ENCODE measurements at regions not wholly inside any gene's neighbourhood (a gene's known extent, or its start where the extent isn't known, plus 50 kb on each side); places are given as distances from the start of the nearest gene placed in this dataset.

- no peak for DNase-seq
Measured at GRCh38 chr5:74073257-74073656, 447.3 kb downstream of the ARHGEF28 start.

- no peak for DNase-seq
Measured at GRCh38 chr5:74072646-74073045, 446.6 kb downstream of the ARHGEF28 start.

- no peak for DNase-seq
Measured at GRCh38 chr5:74070766-74071165, 444.8 kb downstream of the ARHGEF28 start.

DNA sequence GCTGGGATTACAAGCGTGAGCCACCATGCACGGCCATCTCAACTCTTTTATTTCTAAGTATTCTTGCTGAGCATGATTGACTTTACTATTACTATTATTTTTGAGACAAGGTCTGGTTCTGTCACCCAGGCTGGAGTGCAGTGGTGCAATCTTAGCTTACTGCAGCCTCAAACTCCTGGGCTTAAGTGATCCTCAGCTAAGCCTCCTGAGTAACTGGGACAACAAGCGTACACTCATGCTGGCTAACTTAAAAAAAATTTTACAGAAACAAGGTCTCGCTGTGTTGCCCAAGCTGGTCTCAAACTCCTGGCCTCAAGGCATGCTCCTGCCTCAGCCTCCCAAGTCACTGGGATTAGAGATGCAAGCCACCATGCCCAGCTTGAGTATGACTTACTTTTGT, 443.7 kb downstream of the ARHGEF28 start:
- no peak for DNase-seq

DNA sequence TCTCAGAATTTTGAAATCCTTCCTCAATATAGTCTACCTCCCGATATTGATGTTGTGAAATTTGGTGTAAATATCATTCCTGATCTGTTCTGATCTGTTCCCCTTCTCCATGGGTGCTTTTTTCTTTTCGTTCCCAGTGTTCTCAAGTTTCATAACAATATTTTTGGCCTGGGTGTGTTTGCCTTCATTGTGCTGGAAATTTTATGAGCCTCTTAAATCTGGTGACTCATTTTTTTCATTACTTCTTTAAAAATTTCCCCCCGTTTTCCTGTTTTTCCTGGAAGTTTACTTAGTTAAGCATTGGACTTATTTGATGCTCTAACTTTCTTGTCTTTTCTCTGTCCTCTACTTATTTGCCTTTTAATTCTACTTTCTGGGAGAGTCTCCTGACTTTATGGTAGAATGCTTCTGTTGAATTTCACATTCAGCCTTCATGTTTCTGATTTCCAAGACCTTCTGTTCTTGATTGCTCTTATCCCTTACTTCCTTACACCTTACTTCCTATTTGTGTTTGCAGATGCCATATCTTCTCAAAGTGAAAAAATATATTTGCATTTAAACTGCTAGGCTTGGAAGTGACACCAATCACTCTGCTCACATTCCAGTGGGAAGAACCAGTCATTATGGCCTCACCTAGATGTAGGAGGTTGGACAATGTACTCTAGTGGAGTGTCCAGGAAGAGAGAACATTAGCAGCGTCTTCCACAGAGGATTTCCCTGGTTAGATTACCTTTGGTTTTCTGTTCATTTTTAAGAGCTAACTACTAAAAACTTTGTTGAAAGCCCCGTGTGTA, 441.9 kb downstream of the ARHGEF28 start:
- DNase-seq: no peak

DNA sequence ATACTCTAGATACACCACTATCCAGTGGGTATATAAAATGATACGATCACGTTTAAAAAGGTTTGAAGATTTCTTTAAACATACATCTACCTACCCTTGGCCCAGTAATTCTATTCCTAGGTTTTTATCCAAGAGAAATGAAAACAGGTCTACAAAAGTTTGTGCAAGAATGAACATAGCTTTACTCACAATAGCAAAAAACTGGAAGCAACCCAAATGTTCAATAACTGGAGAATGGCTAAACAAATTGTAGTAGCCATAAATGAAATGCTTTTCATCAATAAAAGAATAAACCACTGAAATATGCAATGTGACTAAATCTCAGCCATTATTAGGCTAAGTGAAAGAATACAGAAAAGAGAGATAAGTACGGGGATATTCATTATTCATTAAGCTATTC, 438.9 kb downstream of the ARHGEF28 start:
- DNase-seq: no peak

- DNase-seq: no peak
Measured at GRCh38 chr5:74064225-74064624, 438.2 kb downstream of the ARHGEF28 start.

DNA sequence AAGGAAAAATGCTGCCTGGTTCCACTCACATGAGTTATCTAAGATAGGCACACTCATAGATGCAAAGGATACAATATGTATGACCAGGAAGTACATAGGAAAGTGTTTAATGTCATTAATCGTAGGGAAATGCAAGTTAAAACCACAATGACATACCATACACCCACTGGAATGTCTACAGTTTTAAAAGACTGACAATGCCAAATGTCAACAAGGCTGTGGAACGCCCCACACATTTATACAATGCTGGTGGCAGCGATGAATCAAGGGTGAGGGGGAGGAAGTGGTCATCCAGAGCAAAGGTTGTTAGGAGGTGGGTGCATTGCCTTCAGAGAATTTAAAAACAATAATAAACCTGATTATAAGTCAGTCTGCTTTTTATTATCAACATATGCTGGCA, 437.8 kb downstream of the ARHGEF28 start:
- no peak for DNase-seq

DNA sequence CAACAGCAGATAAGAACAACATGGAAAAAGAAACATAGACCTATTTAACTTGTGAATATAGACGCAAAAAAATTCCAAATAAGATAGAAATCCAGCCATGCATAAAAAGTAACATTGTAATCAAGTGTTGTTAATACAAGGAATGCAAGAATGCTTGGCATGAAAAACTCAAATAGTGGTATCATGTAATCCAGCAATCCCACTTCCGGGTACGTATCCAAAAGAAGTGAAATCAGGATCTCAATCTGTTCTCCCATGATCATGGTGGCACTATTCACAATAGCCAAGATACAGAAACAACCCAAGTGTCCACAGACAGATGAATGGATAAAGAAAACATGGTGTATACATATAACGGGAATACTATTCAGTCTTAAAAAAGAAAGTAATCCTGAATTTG, 437.4 kb downstream of the ARHGEF28 start:
- no peak for DNase-seq

GRCh38 chr5:74061292-74061691, 435.3 kb downstream of the ARHGEF28 start:
- DNase-seq: no peak

DNA sequence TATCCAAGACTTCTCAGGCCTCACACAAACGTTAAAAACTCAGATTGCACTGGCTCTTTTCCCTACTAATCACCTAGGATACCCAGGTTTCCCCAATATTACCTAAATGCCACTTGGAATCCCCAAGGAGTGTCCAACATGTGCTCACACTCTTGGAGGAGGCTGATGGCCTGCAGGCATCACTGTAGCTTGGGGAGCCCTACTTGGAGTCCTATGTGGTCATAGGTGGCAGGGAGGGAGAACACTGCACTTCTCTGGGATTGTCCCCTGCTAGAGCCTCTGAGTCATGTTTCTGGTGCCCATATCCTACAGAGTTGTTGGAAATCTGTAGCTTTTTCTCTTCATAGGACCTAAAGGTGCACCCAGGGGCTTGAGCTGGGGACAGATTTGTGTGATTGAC, 433.7 kb downstream of the ARHGEF28 start:
- no peak for DNase-seq

GRCh38 chr5:74056789-74057164, 430.8 kb downstream of the ARHGEF28 start:
- DNase-seq: no peak

- DNase-seq: no peak
Measured at GRCh38 chr5:74056107-74056788, 430.3 kb downstream of the ARHGEF28 start.

DNA sequence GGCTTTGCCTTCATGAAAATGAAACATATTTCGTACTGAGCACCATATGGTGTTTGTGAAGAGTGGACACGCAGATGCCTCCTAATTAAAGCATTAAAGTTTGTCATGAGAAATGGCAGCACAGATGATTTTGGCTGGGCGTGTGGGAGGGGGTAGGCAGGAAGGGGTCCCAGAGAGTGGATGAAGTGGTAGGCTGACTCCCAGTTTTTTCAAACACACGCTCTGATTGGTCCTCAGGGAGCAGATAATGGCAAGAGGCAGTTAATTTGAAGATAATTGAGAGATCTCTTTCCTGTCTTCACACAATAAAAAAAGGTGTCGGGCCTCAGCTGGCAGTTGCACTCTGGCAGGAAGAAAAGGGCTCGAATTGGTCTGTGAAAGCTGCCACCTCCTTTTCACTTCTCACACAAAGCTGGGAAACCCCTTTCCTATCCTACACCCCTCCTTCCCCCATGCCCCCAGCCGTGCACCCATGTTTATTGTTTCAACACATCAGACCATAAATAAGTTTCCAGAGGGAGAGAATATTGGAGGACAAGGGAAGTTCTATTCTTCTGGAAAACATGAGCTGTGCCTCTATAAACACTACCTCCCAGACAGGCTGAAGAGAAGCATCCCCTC, 429.6 kb downstream of the ARHGEF28 start:
- no peak for DNase-seq

GRCh38 chr5:74054641-74055421, 428.8 kb downstream of the ARHGEF28 start:
- DNase-seq: no peak

DNA sequence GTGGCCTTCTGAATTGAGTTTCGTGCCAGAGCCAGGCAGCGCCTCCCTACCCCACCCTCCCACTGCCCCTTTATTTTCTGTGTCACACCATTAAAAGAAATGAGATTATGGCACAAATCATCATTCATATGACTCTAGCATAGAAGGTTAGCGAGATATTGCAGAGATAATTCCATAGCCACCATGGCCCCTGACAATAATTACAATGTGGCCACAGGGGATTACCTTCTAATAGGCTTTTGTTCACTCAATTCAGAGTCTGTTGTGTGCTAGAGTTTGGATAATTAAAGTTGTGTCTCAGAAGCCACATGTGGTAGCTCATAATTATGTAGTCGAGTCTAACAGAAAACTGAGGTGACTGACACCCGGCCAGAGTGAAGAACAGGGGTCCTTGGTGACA, 428.1 kb downstream of the ARHGEF28 start:
- no peak for DNase-seq

DNA sequence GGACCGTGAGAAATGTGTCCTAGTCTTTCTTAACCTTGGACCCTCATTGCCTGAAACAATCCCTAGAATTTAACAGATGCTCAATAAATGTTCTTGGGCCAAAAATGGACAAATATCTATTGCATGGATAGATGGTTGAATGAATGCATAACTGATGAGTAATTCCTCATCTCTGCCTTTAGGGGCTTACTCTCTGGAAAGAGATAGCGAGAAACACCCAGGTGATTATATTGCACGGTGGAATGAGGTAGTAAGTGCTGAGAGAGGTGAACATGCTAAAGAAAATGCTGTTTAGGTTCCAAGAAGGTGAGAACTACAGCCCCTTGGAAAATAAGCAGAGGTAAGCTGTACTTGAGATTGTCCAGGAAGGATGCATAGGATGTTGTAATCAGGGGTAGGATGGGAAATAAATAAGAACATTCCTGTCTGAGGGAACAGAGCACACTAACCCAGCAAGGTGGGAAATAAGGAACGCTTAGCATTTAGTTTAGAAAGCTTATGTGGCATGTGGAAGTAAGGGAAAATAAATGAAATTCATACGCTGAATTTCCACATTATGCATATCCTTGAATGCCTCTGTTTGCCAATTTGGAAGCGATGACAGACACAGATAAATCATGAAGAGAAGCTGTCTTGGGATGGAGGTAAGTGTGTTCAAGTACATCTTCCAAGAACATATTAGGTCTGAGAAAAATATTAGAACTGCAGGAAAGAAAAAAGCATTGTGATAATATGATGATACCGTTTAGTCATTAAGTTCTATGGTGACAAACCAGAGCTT, 426.6 kb downstream of the ARHGEF28 start:
- DNase-seq: no peak

DNA sequence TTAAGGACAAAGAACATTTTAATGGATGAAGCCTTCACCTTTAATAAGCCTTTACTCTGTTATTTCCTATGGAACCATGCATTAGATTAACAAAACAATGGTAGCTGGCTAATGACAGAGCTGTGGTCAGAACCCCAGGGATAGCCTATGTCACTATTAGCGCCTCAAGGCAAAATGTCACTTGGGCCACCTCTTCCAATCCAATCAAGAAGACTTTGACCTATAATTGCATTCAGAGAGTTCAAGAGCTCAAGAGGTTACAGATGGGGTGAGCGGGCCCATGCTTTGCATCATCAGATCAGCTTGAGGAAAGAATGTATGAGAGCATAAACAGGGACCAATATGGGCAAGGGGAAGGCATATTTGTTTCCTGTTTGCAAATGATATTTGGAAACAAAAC, 425.1 kb downstream of the ARHGEF28 start:
- no peak for DNase-seq

DNA sequence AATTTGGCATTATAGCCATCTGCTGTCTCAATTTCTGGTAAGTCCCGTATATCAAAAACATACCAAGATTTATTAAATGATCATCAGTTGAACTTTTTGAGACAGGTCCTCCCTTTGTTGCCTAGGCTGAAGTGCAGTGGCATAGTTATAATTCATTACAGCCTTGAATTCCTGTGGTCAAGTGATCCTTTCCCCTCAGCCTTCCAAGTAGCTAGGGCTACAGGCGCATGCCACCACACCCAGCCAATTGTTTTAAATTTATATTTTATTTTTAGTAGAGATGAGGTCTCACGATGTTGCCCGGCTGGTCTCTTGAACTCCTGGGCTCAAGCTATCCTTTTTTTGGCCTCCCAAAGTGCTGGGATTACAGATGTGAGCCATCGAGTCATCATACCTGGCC, 418.9 kb downstream of the ARHGEF28 start:
- no peak for DNase-seq

- no peak for DNase-seq
Measured at GRCh38 chr5:74042959-74043358, 417.0 kb downstream of the ARHGEF28 start.

- no peak for DNase-seq
Measured at GRCh38 chr5:74042559-74042958, 416.6 kb downstream of the ARHGEF28 start.

DNA sequence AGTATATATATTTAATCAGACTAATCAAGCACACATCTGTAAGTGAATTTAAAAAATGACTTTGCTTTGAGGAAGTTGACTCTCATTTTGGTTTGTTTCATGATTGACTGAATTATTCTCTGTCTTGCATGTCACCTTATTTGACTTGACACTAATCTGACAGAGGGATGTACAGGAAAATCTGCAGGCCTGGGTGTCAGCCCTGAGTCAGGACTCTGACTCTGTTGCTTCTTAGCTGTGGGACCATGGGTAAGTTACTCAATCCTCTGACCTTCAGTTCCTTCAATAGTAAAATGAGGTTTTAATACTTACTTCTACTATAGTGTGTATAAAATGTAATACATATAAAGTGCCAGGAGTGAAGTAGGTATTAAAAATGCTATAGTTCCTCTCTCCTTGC, 415.9 kb downstream of the ARHGEF28 start:
- no peak for DNase-seq
